ENCODE measurements at regions not wholly inside any gene's neighbourhood (a gene's known extent, or its start where the extent isn't known, plus 50 kb on each side); places are given as distances from the start of the nearest gene placed in this dataset.

GRCh38 chr15:70152070-70152480, 54.4 kb upstream of the TLE3 start:
- TF ChIP-seq POLR2A (IDR thresholded peaks at IDR 0.05) (no peak), CTCF (IDR thresholded peaks at IDR 0.05) (no peak)
